Adipocyte (in vitro differentiated cells): ENCODE measurements at regions not wholly inside any gene's neighbourhood (a gene's known extent, or its start where the extent isn't known, plus 50 kb on each side); places are given as distances from the start of the nearest gene placed in this dataset.

Experiments
- DNase-seq: peaks from one replicate; pipeline ENCODE4 v3.0.0-alpha.2; 2015; ENCODE audit warnings: low read depth
- H3K27me3 ChIP-seq: replicated peaks from 2 replicates; pipeline ENCODE4 v1.7.0; 2013; ENCODE audit warnings: mild to moderate bottlenecking, low read length, moderate library complexity; ENCODE audit not compliant: control insufficient read depth, insufficient read depth
- H3K36me3 ChIP-seq: 2 replicates; pipeline ENCODE4 v1.7.0; 2013; ENCODE audit warnings: low read length, mild to moderate bottlenecking, moderate library complexity; ENCODE audit not compliant: control insufficient read depth, insufficient read depth, severe bottlenecking
- H3K4me1 ChIP-seq: 2 replicates; pipeline ENCODE4 v1.7.0; 2013; ENCODE audit warnings: mild to moderate bottlenecking, low read length, moderate library complexity; ENCODE audit not compliant: control insufficient read depth, insufficient read depth
- H3K4me3 ChIP-seq: 2 replicates; pipeline ENCODE4 v1.7.0; 2013; ENCODE audit warnings: mild to moderate bottlenecking, low read length, moderate library complexity
- H3K9ac ChIP-seq: 2 replicates; pipeline ENCODE4 v1.7.0; 2013; ENCODE audit warnings: mild to moderate bottlenecking, low read length, moderate library complexity
- H3K9me3 ChIP-seq: 2 replicates; pipeline ENCODE4 v1.7.0; 2013; ENCODE audit warnings: mild to moderate bottlenecking, low read length, moderate library complexity; ENCODE audit not compliant: control insufficient read depth

DNA sequence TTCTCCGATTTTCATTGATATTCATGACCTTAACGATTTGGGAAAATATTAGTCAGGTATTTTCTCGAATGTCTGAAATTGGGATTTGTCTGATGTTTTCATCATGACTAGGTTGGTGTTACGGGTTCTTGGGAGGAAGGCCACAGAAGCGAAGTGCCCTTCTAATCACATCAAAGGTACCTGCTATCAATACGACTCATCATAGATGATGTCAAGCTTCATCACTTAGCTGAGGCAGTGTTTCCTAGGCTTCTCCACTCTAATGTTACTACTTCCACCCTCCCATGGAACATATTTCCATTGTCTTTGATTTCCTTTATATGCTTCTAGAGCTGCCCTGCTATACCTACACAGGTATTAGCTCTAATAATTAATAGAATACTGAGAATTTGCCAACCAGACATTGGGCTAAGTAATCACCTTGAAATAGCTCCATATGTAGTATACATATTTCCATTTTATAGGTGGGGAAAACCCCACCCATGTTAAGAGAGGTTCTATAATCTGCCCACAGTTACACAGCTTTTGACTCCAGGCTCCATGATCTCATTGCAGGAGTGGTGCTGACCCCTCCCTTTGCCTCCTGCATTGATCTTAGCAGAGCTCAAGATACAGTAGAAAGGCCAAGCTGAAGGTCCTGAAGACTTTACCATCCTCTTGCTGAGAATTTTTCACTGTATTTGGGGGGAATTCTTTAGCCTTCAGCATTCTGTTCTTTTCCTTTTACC is 238.6 kb upstream of the ADAMTSL1 start:
- no peaks in the 10 kb centered on the region for H3K27me3 ChIP-seq
- peaks cover 17% of the 10 kb centered on the region for H3K4me1 ChIP-seq
- H3K9ac ChIP-seq = no peak overlapping the region
- no peak overlapping the region for H3K4me3 ChIP-seq
- no peaks in the 10 kb centered on the region for H3K36me3 ChIP-seq
- no peaks in the 10 kb centered on the region for H3K9me3 ChIP-seq
- no peak for DNase-seq

- DNase-seq = no peak
- no peaks in the 10 kb centered on the region for H3K9me3 ChIP-seq
- no peak overlapping the region for H3K4me3 ChIP-seq
- H3K36me3 ChIP-seq = no peaks in the 10 kb centered on the region
- H3K9ac ChIP-seq = no peak overlapping the region
- peaks cover 17% of the 10 kb centered on the region for H3K4me1 ChIP-seq
- no peaks in the 10 kb centered on the region for H3K27me3 ChIP-seq
Measured at GRCh38 chr9:18236336-18236735, 237.6 kb upstream of the ADAMTSL1 start.

- Histone ChIP-seq H3K27me3 (no peaks in the 10 kb centered on the region), H3K9me3 (peaks cover under 1% of the 10 kb centered on the region), H3K36me3 (no peaks in the 10 kb centered on the region), H3K9ac (no peak overlapping the region), H3K4me3 (peak overlapping the region; percentile 53), H3K4me1 (peaks cover 17% of the 10 kb centered on the region)
- DNase-seq = no peak
Measured at GRCh38 chr9:18237776-18238175, 236.2 kb upstream of the ADAMTSL1 start.

DNA sequence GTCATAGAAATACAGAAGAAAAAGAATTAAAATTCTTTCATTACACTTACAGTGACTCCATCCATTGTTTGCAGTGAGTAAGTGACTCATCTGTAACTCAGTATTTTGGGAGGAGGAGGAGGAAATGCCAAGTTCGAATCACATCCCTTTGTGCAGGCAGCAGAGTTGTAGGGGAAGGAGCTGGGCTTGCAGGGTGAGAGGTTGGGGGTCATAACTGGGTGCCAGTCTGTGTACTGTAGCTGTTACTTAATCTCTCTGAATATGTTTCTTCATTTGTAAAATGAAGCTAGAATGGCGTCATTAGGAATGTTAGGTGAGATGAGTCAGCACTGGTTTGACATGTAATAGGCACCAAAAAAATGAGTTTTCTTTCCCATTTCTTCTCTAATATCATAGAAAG is 235.7 kb upstream of the ADAMTSL1 start:
- peaks cover 17% of the 10 kb centered on the region for H3K4me1 ChIP-seq
- H3K27me3 ChIP-seq = no peaks in the 10 kb centered on the region
- H3K4me3 ChIP-seq = peak overlapping the region; percentile 53
- no peak overlapping the region for H3K9ac ChIP-seq
- H3K36me3 ChIP-seq = no peaks in the 10 kb centered on the region
- peak; percentile 75 for DNase-seq
- peaks cover 6% of the 10 kb centered on the region for H3K9me3 ChIP-seq

GRCh38 chr9:18238752-18239447 is 235.1 kb upstream of the ADAMTSL1 start:
- DNase-seq = peak; percentile 66
- peaks cover 17% of the 10 kb centered on the region for H3K4me1 ChIP-seq
- H3K36me3 ChIP-seq = no peaks in the 10 kb centered on the region

DNA sequence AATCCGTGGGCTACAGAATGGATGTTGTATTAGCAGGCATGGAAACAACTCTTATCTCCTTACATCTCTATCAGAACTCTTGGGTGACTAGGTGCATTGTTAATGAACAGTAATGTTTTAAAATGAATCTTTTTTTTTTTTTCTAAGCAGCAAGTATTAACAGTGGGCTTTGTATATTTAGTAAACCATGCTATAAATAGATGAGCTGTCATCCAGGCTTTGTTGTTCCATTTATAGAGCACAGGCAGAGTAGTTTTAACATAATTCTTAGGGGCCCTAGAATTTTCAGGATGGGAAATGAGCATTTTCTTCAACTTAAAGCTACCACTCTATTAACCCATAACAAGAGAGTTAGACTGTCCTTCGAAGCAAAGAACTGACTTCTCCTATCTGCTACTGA is 233.7 kb upstream of the ADAMTSL1 start:
- Histone ChIP-seq H3K4me1 (peaks cover 17% of the 10 kb centered on the region), H3K9ac (no peak overlapping the region), H3K27me3 (no peaks in the 10 kb centered on the region), H3K9me3 (peaks cover 9% of the 10 kb centered on the region), H3K36me3 (no peaks in the 10 kb centered on the region), H3K4me3 (no peak overlapping the region)
- no peak for DNase-seq

More at GRCh38 chr9:18238752-18239447, 235.1 kb upstream of the ADAMTSL1 start:
- Histone ChIP-seq H3K9ac (no peak overlapping the region), H3K4me3 (peak overlapping the region; percentile 53), H3K9me3 (peaks cover 9% of the 10 kb centered on the region), H3K27me3 (no peaks in the 10 kb centered on the region)

GRCh38 chr9:18245911-18246310 is 228.0 kb upstream of the ADAMTSL1 start:
- Histone ChIP-seq H3K36me3 (no peaks in the 10 kb centered on the region), H3K27me3 (no peaks in the 10 kb centered on the region), H3K9me3 (peaks cover 9% of the 10 kb centered on the region), H3K4me1 (no peaks in the 10 kb centered on the region), H3K4me3 (no peak overlapping the region), H3K9ac (no peak overlapping the region)
- DNase-seq = peak; percentile 65

DNA sequence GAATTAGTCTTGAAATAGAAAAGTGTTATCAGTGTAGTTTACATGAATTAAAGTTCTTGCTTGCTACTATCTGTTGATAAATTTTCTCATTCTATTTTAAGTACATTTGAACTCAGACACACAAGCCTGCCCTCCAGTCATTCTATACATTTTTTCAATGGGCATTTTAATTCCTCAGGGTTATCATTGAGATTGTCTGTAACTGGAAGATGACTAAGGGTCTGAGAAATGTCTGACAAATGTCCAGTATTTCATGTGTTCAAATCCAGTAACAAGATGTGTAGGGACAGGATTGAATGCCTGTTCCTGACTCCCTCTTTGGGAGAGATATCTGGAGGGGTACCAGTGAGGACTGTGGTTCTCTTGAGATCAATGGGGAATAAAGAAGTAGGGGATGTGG is 223.9 kb upstream of the ADAMTSL1 start:
- Histone ChIP-seq H3K9me3 (no peaks in the 10 kb centered on the region), H3K27me3 (no peaks in the 10 kb centered on the region), H3K9ac (no peak overlapping the region), H3K4me3 (no peak overlapping the region), H3K36me3 (no peaks in the 10 kb centered on the region), H3K4me1 (no peaks in the 10 kb centered on the region)
- DNase-seq = no peak

- DNase-seq = no peak
- Histone ChIP-seq H3K9ac (no peak overlapping the region), H3K36me3 (no peaks in the 10 kb centered on the region), H3K4me1 (no peaks in the 10 kb centered on the region), H3K9me3 (no peaks in the 10 kb centered on the region), H3K27me3 (no peaks in the 10 kb centered on the region), H3K4me3 (no peak overlapping the region)
Measured at GRCh38 chr9:18253950-18254349, 220.0 kb upstream of the ADAMTSL1 start.

GRCh38 chr9:18255158-18255629 is 218.8 kb upstream of the ADAMTSL1 start:
- no peaks in the 10 kb centered on the region for H3K4me1 ChIP-seq
- no peaks in the 10 kb centered on the region for H3K27me3 ChIP-seq
- no peak overlapping the region for H3K4me3 ChIP-seq
- peak; percentile 96 for DNase-seq
- H3K9me3 ChIP-seq = no peaks in the 10 kb centered on the region
- H3K9ac ChIP-seq = no peak overlapping the region
- H3K36me3 ChIP-seq = no peaks in the 10 kb centered on the region

DNA sequence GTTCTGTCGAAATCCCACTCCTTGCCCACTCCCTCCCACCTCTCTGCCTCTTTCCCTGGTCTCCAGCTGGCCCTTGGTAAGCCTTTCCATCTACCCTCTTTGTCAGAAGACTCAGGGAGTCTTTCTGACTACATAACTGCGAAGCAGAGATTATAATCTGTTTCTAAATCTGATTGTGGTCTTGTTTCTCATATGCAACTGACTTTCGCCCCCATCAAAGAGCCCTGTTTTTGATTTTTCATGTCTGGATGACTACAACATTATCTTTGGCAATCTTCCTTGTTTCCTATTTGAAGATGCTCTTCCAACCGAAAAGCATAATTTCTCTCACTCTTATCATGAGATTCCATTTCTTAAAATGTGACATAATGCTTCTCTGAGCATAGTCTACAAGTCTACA is 218.2 kb upstream of the ADAMTSL1 start:
- no peak for DNase-seq
- H3K27me3 ChIP-seq = no peaks in the 10 kb centered on the region

More for the DNA sequence above, 218.2 kb upstream of the ADAMTSL1 start:
- Histone ChIP-seq H3K36me3 (no peaks in the 10 kb centered on the region), H3K9me3 (no peaks in the 10 kb centered on the region), H3K9ac (no peak overlapping the region), H3K4me1 (no peaks in the 10 kb centered on the region), H3K4me3 (no peak overlapping the region)
